SK-N-SH treated with all-trans-retinoic acid at 6 μM for 48 hours (cell line): ENCODE measurements at regions not wholly inside any gene's neighbourhood (a gene's known extent, or its start where the extent isn't known, plus 50 kb on each side); places are given as distances from the start of the nearest gene placed in this dataset.

Source experiments
- ISL1 ChIP-seq: fragments of 250-450 bp; sonication (Bioruptor Pico); IDR thresholded peaks from 2 replicates; pipeline ENCODE4 v2.1.2; 2022; ENCODE audit warnings: mild to moderate bottlenecking, moderate library complexity
- OSR1 ChIP-seq: fragments of 250-450 bp; sonication (Bioruptor Pico); IDR thresholded peaks from 2 replicates; pipeline ENCODE4 v1.8.0; 2022; ENCODE audit warnings: moderate library complexity, mild to moderate bottlenecking, inconsistent platforms
- RARB ChIP-seq: fragments of 250-450 bp; sonication (Bioruptor Pico); IDR thresholded peaks from 2 replicates; pipeline ENCODE4 v1.8.0; 2021; ENCODE audit warnings: mild to moderate bottlenecking, moderate library complexity
- SNAI2 ChIP-seq: fragments of 250-450 bp; sonication (Bioruptor Pico); IDR thresholded peaks from 2 replicates; pipeline ENCODE4 v1.5.0; 2020; ENCODE audit warnings: mild to moderate bottlenecking, moderate library complexity
- ZFP3 ChIP-seq: fragments of 250-450 bp; sonication (Bioruptor Pico); IDR thresholded peaks from 2 replicates; pipeline ENCODE4 v1.5.0; 2020; ENCODE audit warnings: mild to moderate bottlenecking, moderate library complexity
- ZFP30 ChIP-seq: fragments of 450-650 bp; formaldehyde crosslinking; IDR thresholded peaks from 2 replicates; pipeline ENCODE4 v1.5.0; 2022; ENCODE audit warnings: mild to moderate bottlenecking, moderate library complexity
- ZNF565 ChIP-seq: fragments of 450-650 bp; formaldehyde crosslinking; conservative IDR thresholded peaks from 2 replicates; pipeline ENCODE4 v1.5.0; 2020; ENCODE audit warnings: low read depth, mild to moderate bottlenecking, moderate library complexity
- TF ChIP-seq, protein P1 (sequence below): fragments of 250-450 bp; sonication (Bioruptor Pico); IDR thresholded peaks from 2 replicates; pipeline ENCODE4 v1.5.1; 2020; ENCODE audit warnings: low read depth, mild to moderate bottlenecking, moderate library complexity
- TF ChIP-seq, protein P2 (sequence below): fragments of 250-450 bp; sonication (Bioruptor Pico); IDR thresholded peaks from 2 replicates; pipeline ENCODE4 v1.8.0; 2020; ENCODE audit warnings: mild to moderate bottlenecking, moderate library complexity, borderline replicate concordance
- TF ChIP-seq, protein P3 (sequence below): fragments of 250-450 bp; sonication (Bioruptor Pico); IDR thresholded peaks from 2 replicates; pipeline ENCODE4 v1.5.1; 2021; ENCODE audit warnings: mild to moderate bottlenecking, moderate library complexity
- TF ChIP-seq, protein P4 (sequence below): fragments of 250-450 bp; sonication (Bioruptor Pico); IDR thresholded peaks from 2 replicates; pipeline ENCODE4 v1.8.0; 2021; ENCODE audit warnings: low read depth, mild to moderate bottlenecking, moderate library complexity, borderline replicate concordance

DNA sequence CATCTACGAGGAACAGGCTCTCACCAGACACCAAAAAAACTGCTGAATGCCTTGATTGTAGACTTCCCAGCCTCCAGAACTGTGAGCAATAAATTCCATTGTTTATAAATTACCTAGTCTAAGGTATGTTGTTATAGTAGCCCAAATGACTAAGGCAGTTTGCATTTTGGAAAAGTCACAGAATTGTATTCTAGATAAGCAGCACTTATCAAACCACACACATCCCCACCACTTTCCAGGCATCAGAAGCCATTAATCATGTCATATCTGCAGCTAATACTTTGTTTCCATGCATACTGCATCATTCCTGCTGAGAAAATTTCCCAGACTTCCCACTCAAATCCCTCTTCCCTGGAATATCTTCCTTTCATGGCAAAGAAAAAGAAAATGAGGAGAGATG lies 187.2 kb downstream of the INO80D start:
- TF ChIP-seq, protein P1, sequence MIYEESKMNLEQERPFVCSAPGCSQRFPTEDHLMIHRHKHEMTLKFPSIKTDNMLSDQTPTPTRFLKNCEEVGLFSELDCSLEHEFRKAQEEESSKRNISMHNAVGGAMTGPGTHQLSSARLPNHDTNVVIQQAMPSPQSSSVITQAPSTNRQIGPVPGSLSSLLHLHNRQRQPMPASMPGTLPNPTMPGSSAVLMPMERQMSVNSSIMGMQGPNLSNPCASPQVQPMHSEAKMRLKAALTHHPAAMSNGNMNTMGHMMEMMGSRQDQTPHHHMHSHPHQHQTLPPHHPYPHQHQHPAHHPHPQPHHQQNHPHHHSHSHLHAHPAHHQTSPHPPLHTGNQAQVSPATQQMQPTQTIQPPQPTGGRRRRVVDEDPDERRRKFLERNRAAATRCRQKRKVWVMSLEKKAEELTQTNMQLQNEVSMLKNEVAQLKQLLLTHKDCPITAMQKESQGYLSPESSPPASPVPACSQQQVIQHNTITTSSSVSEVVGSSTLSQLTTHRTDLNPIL (CRISPR knock-in tag), result no peak
- TF ChIP-seq, protein P2, sequence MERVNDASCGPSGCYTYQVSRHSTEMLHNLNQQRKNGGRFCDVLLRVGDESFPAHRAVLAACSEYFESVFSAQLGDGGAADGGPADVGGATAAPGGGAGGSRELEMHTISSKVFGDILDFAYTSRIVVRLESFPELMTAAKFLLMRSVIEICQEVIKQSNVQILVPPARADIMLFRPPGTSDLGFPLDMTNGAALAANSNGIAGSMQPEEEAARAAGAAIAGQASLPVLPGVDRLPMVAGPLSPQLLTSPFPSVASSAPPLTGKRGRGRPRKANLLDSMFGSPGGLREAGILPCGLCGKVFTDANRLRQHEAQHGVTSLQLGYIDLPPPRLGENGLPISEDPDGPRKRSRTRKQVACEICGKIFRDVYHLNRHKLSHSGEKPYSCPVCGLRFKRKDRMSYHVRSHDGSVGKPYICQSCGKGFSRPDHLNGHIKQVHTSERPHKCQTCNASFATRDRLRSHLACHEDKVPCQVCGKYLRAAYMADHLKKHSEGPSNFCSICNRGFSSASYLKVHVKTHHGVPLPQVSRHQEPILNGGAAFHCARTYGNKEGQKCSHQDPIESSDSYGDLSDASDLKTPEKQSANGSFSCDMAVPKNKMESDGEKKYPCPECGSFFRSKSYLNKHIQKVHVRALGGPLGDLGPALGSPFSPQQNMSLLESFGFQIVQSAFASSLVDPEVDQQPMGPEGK (CRISPR knock-in tag), result no peak
- TF ChIP-seq SNAI2 (CRISPR knock-in tag) (no peak), ZFP30 (CRISPR knock-in tag) (no peak), ZFP3 (CRISPR knock-in tag) (no peak), ISL1 (CRISPR knock-in tag) (no peak), ZNF565 (CRISPR knock-in tag) (no peak), OSR1 (CRISPR knock-in tag) (no peak), RARB (no peak)
- TF ChIP-seq, protein P3, sequence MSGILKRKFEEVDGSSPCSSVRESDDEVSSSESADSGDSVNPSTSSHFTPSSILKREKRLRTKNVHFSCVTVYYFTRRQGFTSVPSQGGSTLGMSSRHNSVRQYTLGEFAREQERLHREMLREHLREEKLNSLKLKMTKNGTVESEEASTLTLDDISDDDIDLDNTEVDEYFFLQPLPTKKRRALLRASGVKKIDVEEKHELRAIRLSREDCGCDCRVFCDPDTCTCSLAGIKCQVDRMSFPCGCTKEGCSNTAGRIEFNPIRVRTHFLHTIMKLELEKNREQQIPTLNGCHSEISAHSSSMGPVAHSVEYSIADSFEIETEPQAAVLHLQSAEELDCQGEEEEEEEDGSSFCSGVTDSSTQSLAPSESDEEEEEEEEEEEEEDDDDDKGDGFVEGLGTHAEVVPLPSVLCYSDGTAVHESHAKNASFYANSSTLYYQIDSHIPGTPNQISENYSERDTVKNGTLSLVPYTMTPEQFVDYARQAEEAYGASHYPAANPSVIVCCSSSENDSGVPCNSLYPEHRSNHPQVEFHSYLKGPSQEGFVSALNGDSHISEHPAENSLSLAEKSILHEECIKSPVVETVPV, result no peak
- TF ChIP-seq, protein P4, sequence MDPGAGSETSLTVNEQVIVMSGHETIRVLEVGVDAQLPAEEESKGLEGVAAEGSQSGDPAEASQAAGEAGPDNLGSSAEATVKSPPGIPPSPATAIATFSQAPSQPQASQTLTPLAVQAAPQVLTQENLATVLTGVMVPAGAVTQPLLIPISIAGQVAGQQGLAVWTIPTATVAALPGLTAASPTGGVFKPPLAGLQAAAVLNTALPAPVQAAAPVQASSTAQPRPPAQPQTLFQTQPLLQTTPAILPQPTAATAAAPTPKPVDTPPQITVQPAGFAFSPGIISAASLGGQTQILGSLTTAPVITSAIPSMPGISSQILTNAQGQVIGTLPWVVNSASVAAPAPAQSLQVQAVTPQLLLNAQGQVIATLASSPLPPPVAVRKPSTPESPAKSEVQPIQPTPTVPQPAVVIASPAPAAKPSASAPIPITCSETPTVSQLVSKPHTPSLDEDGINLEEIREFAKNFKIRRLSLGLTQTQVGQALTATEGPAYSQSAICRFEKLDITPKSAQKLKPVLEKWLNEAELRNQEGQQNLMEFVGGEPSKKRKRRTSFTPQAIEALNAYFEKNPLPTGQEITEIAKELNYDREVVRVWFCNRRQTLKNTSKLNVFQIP (CRISPR knock-in tag), result no peak
